ENCODE measurements at regions not wholly inside any gene's neighbourhood (a gene's known extent, or its start where the extent isn't known, plus 50 kb on each side); places are given as distances from the start of the nearest gene placed in this dataset.
"Not testable (repeated sequence)": the region's sequence is repeated elsewhere in the genome, so short reads cannot be mapped to it uniquely, and the experiment has no call there.

DNA sequence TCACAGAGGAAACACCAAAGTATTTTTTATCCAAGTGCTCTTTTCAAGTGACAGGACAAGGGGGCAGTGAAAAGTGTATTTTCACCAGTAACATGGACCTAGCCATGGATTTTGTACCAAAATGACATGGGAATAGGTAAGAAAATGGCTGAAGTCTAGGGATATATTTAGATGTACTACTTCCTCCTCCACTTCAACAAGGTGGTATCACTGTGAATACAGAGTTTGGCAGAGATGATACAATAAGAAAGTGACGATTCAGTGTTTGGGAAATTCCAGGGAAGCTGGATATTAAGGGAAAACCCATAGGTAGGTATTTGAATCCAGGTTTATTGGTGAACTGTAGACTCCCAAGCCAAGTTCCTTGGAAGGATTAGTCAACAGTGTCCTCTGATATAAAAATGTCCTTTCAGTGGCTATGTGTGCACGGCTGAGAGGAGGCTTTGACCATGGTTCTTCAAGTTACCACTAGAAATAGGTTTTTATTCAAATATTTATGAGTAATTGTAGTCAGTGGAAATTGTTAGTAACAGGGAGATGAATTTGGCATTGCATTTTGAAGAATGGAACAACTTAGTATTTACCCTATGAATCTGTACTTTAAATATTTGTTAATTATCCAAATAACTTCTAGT, 356.0 kb upstream of the CITED2 start:
- no peak for DNase-seq (ENCODE audit: low read depth)
- TF ChIP-seq, protein P1, sequence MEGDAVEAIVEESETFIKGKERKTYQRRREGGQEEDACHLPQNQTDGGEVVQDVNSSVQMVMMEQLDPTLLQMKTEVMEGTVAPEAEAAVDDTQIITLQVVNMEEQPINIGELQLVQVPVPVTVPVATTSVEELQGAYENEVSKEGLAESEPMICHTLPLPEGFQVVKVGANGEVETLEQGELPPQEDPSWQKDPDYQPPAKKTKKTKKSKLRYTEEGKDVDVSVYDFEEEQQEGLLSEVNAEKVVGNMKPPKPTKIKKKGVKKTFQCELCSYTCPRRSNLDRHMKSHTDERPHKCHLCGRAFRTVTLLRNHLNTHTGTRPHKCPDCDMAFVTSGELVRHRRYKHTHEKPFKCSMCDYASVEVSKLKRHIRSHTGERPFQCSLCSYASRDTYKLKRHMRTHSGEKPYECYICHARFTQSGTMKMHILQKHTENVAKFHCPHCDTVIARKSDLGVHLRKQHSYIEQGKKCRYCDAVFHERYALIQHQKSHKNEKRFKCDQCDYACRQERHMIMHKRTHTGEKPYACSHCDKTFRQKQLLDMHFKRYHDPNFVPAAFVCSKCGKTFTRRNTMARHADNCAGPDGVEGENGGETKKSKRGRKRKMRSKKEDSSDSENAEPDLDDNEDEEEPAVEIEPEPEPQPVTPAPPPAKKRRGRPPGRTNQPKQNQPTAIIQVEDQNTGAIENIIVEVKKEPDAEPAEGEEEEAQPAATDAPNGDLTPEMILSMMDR (IDR thresholded peaks at IDR 0.05; ENCODE audit: insufficient read depth, low read depth, low read length, missing control alignments) = no peak
- no peak overlapping the region for H3K4me3 ChIP-seq (ENCODE audit: low read length)

DNA sequence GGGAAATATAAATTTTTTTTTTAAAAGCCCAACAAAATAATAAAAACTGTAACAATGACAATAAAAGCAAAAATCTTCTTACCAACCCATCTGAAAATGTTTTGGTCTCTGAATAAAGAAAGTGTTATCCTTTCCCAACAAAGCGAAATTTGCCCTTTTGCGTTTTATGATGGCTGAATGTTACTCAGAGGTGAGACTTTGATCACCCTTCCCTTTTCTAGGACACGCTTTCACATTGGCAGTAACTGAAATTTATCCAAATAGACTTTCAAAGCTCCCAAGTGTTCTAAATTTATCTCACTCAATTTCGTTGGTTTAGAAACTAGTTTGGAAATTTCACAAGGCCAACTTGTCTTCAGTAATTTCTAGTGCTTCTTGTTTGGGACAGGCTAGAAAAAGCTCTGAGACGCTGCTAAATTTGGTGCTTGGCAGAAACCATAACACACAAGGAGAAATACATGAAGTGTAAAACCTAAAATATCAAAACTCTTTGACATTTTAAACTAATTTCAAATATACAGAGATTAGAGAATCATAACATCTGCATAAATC, 354.5 kb upstream of the CITED2 start:
- TF ChIP-seq, protein P1 (IDR thresholded peaks at IDR 0.05; ENCODE audit: insufficient read depth, low read depth, low read length, missing control alignments) = no peak
- no peak for DNase-seq (ENCODE audit: low read depth)
- no peak overlapping the region for H3K4me3 ChIP-seq (ENCODE audit: low read length)

DNA sequence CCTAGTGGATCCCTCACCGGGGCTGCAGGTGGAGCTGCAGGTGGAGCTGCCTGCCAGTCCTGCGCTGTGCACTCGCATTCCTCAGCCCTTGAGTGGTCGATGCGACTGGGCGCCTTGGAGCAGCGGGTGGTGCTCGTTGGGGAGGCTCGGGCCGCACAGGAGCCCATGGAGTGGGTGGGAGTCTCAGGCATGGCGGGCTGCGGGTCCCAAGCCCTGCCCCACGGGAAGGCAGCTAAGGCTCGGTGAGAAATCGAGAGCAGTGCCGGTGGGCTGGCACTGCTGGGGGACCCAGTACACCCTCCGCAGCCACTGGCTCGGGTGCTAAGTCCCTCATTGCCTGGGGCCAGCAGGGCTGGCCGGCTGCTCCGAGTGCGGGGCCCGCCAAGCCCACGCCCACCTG, 351.8 kb upstream of the CITED2 start:
- not testable (repeated sequence) for DNase-seq (ENCODE audit: low read depth); H3K4me3 ChIP-seq (ENCODE audit: low read length)

DNA sequence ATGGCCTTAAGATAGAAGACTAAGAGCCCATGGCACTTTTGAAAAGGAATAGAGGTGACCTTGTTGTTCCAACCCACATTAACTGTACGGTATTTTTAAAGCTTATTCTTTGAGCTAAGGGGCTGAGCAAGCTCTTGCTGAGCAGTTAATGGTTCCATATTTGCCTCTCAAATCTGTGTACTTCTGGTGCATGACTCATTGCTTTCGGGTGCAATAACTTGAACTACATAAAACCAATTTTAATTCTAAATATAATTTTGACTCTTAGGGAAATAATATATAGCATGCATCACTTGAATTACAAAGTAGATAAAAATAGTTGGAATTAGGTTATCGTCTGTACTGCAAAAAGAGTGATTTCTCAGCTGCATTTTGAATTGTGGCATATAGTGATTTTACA, 348.1 kb upstream of the CITED2 start:
- no peak for DNase-seq (ENCODE audit: low read depth)
- TF ChIP-seq, protein P1 (IDR thresholded peaks at IDR 0.05; ENCODE audit: insufficient read depth, low read depth, low read length, missing control alignments) = no peak
- no peak overlapping the region for H3K4me3 ChIP-seq (ENCODE audit: low read length)

DNA sequence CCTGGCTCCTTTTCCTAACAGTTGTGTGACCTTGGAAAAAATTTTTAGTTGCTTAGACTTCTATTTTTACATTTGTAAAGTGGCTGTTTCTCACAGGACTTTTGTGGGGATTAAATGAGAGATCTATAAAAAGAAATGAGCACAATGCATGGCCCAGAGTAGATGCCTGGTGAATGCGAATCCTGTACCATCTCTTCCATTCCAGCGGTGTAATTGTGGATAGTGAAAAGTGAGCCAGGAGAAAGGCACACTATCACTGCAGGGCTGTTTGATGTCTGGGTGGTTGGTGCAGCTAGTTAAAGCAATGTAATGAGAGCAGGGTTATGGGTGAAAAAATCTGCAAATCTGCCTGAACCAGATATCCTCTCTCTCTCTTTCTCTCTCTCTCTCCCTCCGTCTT, 347.5 kb upstream of the CITED2 start:
- no peak overlapping the region for H3K4me3 ChIP-seq (ENCODE audit: low read length)
- TF ChIP-seq, protein P1 (IDR thresholded peaks at IDR 0.05; ENCODE audit: insufficient read depth, low read depth, low read length, missing control alignments) = no peak
- DNase-seq (ENCODE audit: low read depth) = no peak

DNA sequence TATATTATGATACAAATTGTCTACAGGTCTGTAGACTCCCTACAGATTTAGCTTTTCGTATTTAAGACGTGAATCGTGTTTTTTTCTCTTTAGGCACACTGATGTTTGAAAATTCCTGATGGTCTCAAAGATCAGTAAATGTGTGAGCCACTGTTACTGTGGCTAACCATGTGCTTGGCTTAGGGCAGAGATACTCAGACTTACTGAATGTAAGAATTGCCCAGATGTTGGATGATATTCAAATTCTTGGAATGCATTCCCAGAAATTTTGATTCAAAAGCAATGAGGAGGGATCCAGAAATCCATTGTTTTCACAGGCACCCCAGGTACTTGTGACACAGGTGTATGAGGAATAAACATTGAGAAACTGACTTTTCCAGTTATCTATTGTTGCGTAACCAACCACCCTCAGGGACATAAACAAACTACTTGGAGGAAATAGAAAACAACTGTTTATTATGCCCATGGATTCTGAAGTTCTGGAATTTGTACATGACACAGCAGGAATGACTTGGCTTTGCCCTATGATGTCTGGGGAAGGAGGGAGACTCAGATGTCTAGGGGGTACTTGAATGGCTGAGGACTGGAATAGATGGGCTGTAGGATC, 339.6 kb upstream of the CITED2 start:
- peak; percentile 86 for DNase-seq (ENCODE audit: low read depth)
- TF ChIP-seq, protein P1 (IDR thresholded peaks at IDR 0.05; ENCODE audit: insufficient read depth, low read depth, low read length, missing control alignments) = no peak

DNA sequence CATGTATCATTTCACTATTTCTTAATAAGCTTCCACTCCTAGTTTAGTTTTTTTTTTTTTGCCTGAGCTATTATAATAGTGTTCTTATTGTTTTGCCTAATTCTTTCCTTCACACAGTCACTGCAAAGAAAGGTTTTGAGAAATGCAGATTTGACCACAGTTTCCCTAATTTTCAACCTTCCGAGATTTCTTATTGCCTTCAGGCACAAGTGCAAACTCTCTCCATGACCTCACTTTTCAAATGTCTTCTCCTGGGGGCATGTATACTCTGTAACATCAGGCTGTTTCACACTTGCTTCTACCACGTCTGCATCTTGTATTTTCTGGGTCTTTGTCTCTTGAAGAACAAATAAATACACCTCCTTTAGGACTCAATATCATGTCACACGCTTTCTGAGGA, 339.0 kb upstream of the CITED2 start:
- DNase-seq (ENCODE audit: low read depth) = no peak
- TF ChIP-seq, protein P1 (IDR thresholded peaks at IDR 0.05; ENCODE audit: insufficient read depth, low read depth, low read length, missing control alignments) = no peak
- no peak overlapping the region for H3K4me3 ChIP-seq (ENCODE audit: low read length)

More for the DNA sequence above, 339.6 kb upstream of the CITED2 start:
- H3K4me3 ChIP-seq (ENCODE audit: low read length) = no peak overlapping the region

Measured in epithelial cell of esophagus (primary cell).